Astrocyte of the cerebellum (primary cell): ENCODE measurements at regions not wholly inside any gene's neighbourhood (a gene's known extent, or its start where the extent isn't known, plus 50 kb on each side); places are given as distances from the start of the nearest gene placed in this dataset.

Source experiments
- DNase-seq: peaks from one replicate; pipeline ENCODE4 v3.0.0-alpha.2; 2011; ENCODE audit warnings: low read depth
- H3K4me3 ChIP-seq: 2 replicates; pipeline ENCODE4 v1.5.1; 2011; ENCODE audit warnings: mild to moderate bottlenecking, low read depth, low read length, moderate library complexity
- CTCF ChIP-seq: IDR thresholded peaks from 2 replicates; pipeline ENCODE4 v1.5.1; 2012; ENCODE audit warnings: low read length, low read depth, moderate library complexity, mild to moderate bottlenecking; ENCODE audit errors: missing control alignments
- in situ Hi-C: cut with HindIII; loops from 2 replicates; pipeline ENCODE4 v1.10.0; 2017; ENCODE audit warnings: low sequenced_read_pairs

DNA sequence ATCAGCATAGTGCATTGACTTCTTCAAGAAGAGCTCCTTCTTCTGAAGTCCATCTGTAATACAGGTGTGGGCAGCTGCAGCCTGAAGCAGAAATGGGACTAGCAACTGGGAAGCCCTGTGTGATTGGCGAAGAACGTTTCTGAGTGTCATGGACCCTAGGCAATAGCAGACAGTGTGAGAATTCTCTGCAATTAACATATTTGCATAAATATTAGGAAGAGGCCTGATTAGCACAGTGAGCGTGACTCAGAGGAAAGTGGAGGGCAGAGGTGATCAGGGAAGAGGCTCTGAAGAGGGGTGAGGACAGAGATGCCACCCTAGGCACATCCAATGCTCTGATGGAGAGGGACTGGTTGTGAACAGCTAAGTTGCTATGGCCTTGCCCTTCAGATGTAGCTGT is 171.2 kb upstream of the ZBED5 start:
- no peak for DNase-seq
- in situ Hi-C loops, result no loop called here
- TF ChIP-seq CTCF, result no peak
- H3K4me3 ChIP-seq, result no peak overlapping the region

DNA sequence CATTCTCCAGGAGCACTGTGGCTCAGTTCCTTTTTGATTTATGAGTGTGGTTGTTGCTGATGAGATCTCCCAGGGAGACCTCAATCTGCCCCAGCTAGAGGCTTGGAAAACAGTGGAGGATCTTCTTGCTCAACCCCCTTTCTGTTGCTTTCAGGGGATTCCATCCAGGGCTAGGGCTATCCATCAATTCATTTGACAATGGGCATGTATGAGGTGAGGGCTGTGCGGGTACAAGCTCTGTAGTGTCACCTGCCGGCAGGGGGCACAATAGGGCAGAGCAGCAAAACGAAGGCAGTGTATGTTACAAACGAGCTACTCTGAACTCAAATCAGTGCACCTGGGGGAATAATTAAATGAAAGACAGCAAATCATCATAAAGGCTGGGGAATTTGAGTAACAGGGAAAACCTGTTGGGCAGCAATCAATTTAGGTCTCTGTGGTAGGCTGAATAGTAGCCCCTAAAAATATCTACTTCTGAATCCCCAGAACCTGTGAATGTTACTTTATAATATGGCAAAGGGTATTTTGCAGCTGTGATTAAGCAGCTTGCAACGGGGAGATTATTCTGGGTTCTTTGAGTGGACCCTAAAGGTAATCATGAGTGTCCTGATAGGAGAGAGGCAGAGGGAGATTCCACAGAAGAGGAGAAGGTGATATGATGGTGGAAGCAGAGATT is 170.3 kb upstream of the ZBED5 start:
- peak; percentile 82 for TF ChIP-seq CTCF
- H3K4me3 ChIP-seq, result no peak overlapping the region
- peak; percentile 41 for DNase-seq
- in situ Hi-C loops, result no loop called here

DNA sequence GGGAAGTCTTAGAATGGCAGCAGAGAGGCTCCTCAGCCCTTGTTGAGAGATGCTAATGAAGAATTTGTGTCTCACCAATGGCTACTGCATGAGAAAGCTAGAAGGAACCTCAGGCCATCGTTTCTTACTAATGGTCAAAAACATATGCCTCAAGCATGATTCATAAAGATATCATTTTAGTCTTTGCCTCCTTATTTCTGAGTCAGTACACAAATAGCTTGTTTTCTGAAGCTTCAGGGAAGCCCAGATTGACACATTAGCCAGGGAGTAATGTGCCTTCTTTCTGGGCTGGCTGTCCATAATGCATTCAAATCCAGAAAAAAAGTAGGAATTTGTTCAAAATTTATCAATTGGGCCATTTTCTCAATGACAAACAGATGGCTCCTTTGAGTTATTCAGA is 169.4 kb upstream of the ZBED5 start:
- DNase-seq, result peak; percentile 15
- TF ChIP-seq CTCF, result no peak
- no peak overlapping the region for H3K4me3 ChIP-seq
- in situ Hi-C loops, result no loop called here

DNA sequence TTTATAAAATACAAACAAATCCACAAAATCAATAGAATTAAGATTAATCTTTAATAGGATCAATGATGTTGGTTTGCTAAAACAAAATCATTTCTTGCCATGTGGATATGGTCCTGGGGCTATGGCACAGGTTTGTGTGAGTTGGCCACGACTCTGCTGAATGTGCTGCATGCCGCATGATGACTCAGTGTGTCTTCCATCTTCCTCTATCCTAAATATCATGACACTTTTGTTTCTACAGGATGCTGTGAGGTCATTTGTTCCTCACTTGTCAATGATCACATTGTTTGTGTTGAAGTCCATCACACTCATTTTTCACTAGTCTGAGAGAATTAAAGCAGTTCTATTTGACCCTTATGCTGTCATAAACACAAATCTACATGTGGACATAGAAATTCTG is 167.2 kb upstream of the ZBED5 start:
- no peak overlapping the region for H3K4me3 ChIP-seq
- TF ChIP-seq CTCF, result no peak
- no peak for DNase-seq
- in situ Hi-C loops, result no loop called here

DNA sequence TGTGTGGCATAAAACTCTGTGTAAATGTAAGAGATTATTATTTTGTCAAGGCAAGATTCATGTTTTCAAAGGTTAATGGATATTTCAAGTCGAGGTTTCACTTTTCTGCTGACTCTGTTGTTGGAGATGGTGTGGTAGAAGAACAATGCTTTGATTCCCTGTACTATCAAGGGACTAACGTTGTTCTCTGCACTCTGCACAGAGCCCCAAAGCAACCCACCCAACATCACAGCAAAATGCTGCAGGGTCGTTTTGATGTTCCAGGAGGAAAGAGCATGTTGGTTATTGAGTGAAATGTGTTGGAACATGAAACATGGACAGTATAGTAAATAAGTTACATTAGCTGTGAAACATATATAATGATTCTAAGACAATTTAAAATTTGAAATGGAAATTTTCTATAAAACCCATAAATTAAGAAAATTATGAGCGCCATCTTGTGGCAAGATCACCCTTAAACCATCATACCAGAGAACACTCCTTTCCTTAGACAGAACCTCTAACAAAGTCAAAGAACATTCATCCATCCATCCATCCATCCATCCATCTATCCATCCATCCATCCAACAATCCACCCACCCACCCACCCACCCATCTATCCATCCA is 164.4 kb upstream of the ZBED5 start:
- DNase-seq, result peak; percentile 12
- in situ Hi-C loops, result loop anchor here (5.0 kb wide), 1 partner anchor 80 kb away; no protein-coding TSS in a partner anchor

GRCh38 chr11:11021563-11021962 is 163.7 kb upstream of the ZBED5 start:
- no peak for DNase-seq
- no peak for TF ChIP-seq CTCF
- H3K4me3 ChIP-seq, result no peak overlapping the region
- in situ Hi-C loops, result loop anchor here (5.0 kb wide), 1 partner anchor 79 kb away; no protein-coding TSS in a partner anchor

More for the DNA sequence above, 164.4 kb upstream of the ZBED5 start:
- no peak overlapping the region for H3K4me3 ChIP-seq
- peak; percentile 17 for TF ChIP-seq CTCF
